Stimulated activated CD4-positive, alpha-beta T cell treated with anti-CD3 and anti-CD28 coated beads, Interleukin-2, amount 100 ng/mL, for 24 hours (primary cell): ENCODE measurements at regions not wholly inside any gene's neighbourhood (a gene's known extent, or its start where the extent isn't known, plus 50 kb on each side); places are given as distances from the start of the nearest gene placed in this dataset.
"Not testable (repeated sequence)": the region's sequence is repeated elsewhere in the genome, so short reads cannot be mapped to it uniquely, and the experiment has no call there.

Source experiments
- DNase-seq, 2 donors: peaks; one replicate each; pipeline ENCODE4 v3.0.0-alpha.2; 2020

DNA sequence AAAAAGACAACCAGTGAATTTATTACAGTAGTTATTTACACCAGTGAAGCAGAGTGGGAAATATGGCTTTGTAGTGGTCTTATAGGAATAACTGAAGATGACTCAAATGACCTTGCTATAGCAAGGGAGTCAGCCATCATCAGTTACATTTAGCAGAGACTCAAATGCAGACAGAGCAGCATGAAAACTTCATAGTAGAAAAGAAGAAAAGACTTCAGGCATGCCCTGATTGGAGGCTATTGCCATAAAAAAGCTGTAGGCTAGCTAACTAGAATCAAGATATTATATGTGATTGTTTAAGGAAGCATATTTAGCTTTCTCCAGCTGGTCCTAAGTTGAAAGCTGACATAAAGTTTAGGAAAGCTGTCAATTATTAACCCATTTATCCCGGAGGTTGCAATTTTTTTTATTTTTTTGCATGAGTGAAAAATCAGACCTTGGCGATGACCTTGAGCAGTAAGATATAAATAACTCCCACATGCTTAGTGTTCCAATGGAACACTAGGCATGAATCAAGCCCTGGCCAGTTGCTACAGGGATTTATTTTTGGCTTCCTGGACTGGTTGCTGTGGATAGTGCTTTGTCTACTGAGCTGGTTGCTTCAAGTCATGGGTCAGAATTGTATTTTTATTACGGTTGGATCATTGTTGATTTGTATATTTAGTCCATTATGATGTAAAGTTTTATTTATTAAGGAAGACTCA is 675.6 kb upstream of the VRK2 start:
- no peak for DNase-seq

GRCh38 chr2:57372237-57372984 is 674.2 kb upstream of the VRK2 start:
- DNase-seq, result no peak

GRCh38 chr2:57373530-57373929 is 673.1 kb upstream of the VRK2 start:
- no peak for DNase-seq

DNA sequence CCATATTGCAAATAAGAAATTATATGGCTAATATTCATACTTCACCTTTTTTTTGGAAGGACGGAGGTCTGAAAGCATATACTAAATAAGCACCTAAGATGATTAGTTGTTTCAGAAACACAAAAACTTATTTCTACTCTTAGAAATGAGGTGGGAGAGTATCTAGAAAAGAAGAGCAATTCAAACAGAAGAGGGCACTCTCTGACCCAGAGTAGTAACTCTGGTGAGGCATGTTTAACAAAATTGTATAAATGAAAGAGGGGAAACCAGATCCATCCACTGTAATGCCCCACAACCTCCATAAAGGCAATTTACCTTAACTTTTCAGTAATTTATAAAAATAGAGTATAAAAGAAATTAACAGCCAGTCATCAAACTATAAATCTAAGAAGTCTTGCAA is 669.6 kb upstream of the VRK2 start:
- no peak for DNase-seq

- DNase-seq, result no peak
Observed at GRCh38 chr2:57386305-57386704, 660.3 kb upstream of the VRK2 start.

GRCh38 chr2:57396355-57397098 is 650.1 kb upstream of the VRK2 start:
- no peak for DNase-seq

DNA sequence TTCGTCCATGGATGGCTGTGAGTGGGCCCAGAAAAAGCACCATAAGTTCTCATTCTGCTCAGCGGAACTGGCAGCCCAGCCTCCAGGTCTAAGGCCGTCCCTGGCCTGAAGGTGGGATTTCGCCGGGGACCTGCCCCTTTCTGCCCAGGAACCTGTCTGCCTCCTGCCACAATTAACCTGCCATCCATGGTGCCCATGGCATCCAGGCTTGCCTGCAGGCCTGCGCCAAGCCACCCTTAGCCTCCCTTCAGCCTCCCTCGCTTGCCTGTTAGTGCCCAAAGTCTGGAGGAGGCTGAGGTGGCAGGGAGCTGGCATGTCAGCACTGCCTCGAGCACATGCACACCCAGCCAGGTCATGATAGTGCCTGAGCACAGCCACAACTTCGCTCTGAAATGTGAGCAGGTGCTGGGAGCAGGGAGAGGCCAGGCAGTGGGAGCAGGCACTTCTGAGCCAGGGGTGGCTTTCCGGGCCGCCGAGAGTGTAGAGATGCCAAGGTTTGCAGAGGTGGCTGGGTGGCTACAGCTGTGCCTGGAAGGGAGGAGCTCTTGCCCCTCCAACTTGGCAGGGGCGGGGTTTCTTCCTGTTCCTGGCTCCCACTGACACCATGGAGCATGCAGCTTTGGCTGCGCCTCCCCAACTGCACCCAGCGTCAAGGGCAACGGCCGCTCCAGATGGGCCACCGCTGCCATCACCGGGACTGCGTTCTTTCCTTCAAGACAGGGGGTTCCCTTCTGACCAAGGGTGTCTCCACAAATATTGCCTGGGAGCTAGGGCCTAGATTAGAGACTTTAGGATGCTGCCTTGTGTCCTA is 648.9 kb upstream of the VRK2 start:
- DNase-seq, result no peak

GRCh38 chr2:57399057-57399456 is 647.5 kb upstream of the VRK2 start:
- DNase-seq, result no peak

GRCh38 chr2:57402096-57402495 is 644.5 kb upstream of the VRK2 start:
- no peak for DNase-seq

- no peak for DNase-seq
Observed at GRCh38 chr2:57402755-57403154, 643.9 kb upstream of the VRK2 start.

DNA sequence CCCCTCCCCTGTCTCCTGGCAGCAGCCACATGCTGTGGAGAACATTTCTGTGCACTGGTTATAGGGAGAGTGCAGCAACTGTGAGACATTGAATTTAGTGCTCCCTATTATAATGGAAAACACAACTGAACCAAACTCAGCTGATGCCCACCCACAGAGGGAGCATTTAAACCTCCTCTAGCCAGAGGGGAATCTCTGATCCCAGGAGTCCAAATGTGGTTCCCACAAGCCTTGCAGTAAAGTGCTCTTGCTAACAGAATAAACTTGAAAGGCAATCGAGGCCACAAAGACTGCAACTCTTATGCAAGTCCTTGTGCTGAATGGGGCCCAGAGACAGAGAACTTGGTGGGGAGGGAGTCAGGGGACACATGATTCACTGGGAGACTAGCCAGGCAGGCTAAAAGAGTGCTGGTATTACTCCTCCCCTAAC is 638.8 kb upstream of the VRK2 start:
- DNase-seq, result no peak

GRCh38 chr2:57408587-57408986 is 638.0 kb upstream of the VRK2 start:
- no peak for DNase-seq

GRCh38 chr2:57417007-57417406 is 629.6 kb upstream of the VRK2 start:
- no peak for DNase-seq

DNA sequence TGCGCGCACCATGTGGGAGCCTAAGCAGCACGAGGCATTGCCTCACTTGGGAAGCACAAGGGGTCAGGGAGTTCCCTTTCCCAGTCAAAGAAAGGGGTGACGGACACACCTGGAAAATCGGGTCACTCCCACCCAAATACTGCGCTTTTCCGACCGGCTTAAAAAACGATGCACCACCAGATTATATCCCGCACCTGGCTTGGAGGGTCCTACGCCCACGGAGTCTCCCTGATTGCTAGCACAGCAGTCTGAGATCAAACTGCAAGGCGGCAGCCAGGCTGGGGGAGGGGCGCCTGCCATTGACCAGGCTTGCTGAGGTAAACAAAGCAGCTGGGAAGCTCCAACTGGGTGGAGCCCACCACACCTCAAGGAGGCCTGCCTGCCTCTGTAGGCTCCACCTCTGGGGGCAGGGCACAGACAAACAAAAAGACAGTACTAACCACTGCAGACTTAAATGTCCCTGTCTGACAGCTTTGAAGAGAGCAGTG is 627.7 kb upstream of the VRK2 start:
- DNase-seq, result not testable (repeated sequence)

- DNase-seq, result no peak
Observed at GRCh38 chr2:57429831-57430230, 616.8 kb upstream of the VRK2 start.

GRCh38 chr2:57432528-57432927 is 614.1 kb upstream of the VRK2 start:
- no peak for DNase-seq

GRCh38 chr2:57434441-57434840 is 612.2 kb upstream of the VRK2 start:
- DNase-seq, result no peak

DNA sequence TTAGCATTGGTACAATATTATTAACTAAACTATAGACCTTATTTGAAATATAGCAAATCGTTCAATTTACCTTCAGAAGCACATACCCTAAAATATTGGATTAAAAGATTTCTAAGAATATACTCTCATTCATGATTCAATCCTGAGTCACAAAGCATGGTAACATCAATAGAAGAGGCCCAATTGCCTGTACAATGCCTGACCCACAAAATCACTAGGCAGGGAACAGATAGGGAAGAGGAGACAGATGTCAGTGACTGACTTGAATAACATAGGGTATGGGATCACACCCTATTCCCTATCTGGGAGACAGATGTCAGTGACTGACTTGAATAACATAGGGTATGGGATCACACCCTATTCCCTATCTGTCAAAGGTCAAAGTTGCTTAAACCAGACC is 611.6 kb upstream of the VRK2 start:
- DNase-seq, result no peak

- DNase-seq, result no peak
Observed at GRCh38 chr2:57437077-57437476, 609.5 kb upstream of the VRK2 start.

GRCh38 chr2:57440437-57440836 is 606.2 kb upstream of the VRK2 start:
- no peak for DNase-seq

GRCh38 chr2:57443086-57443485 is 603.5 kb upstream of the VRK2 start:
- no peak for DNase-seq

DNA sequence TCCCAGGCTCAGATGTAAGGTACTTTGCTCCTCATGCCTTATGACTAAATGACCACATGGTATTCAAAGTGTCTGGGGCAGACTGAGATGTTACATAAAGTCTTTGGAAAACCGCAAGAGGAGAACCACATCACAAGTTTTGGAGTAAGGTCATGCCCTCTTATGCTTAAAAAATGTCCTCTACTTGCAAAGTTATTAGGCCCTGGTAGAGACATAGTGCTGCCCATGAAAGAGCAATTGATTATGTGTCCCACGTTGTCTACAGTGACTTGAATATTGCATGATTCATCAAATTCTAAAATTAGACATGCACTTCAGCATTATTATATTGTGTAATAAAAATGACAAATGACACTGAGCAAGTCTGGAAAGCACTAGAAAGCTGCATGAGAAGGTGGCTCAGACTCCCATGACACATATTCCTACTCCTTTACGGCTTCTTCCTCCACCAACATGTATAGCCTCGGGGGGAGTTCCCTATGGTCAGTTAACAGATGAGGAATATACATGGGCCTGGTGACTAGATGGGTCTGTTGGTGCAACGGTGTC is 602.6 kb upstream of the VRK2 start:
- DNase-seq, result no peak
